ENCODE measurements at regions not wholly inside any gene's neighbourhood (a gene's known extent, or its start where the extent isn't known, plus 50 kb on each side); places are given as distances from the start of the nearest gene placed in this dataset.
A peak's percentile ranks its signal among the peaks of the same experiment; 100 is the strongest.
"Not testable (repeated sequence)": the region's sequence is repeated elsewhere in the genome, so short reads cannot be mapped to it uniquely, and the experiment has no call there.

- DNase-seq: not testable (repeated sequence)
Measured at GRCh38 chr10:38364073-38364472, 269.9 kb downstream of the ZNF37A start.

GRCh38 chr10:38365917-38366316, 271.8 kb downstream of the ZNF37A start:
- not testable (repeated sequence) for DNase-seq

GRCh38 chr10:38383800-38384199, 289.7 kb downstream of the ZNF37A start:
- not testable (repeated sequence) for DNase-seq

GRCh38 chr10:38386869-38387268, 292.7 kb downstream of the ZNF37A start:
- not testable (repeated sequence) for DNase-seq

GRCh38 chr10:38390725-38391124, 296.6 kb downstream of the ZNF37A start:
- not testable (repeated sequence) for DNase-seq

GRCh38 chr10:38395465-38395864, 301.3 kb downstream of the ZNF37A start:
- not testable (repeated sequence) for DNase-seq

- DNase-seq: not testable (repeated sequence)
Measured at GRCh38 chr10:38396178-38396954, 302.2 kb downstream of the ZNF37A start.

GRCh38 chr10:38401565-38401964, 307.4 kb downstream of the ZNF37A start:
- not testable (repeated sequence) for DNase-seq

GRCh38 chr10:38402442-38403346, 308.6 kb downstream of the ZNF37A start:
- DNase-seq: peak; percentile 97

GRCh38 chr10:38403347-38404117, 309.4 kb downstream of the ZNF37A start:
- not testable (repeated sequence) for DNase-seq

- not testable (repeated sequence) for DNase-seq
Measured at GRCh38 chr10:38423634-38424033, 329.5 kb downstream of the ZNF37A start.

- not testable (repeated sequence) for DNase-seq
Measured at GRCh38 chr10:38430242-38430641, 336.1 kb downstream of the ZNF37A start.

GRCh38 chr10:38437359-38437758, 343.2 kb downstream of the ZNF37A start:
- DNase-seq: not testable (repeated sequence)

GRCh38 chr10:38448614-38449355, 354.6 kb downstream of the ZNF37A start:
- DNase-seq: not testable (repeated sequence)

GRCh38 chr10:38449618-38450017, 355.5 kb downstream of the ZNF37A start:
- not testable (repeated sequence) for DNase-seq

- DNase-seq: not testable (repeated sequence)
Measured at GRCh38 chr10:38450372-38451057, 356.4 kb downstream of the ZNF37A start.

- DNase-seq: not testable (repeated sequence)
Measured at GRCh38 chr10:38451306-38451967, 357.3 kb downstream of the ZNF37A start.
